Superior temporal gyrus (tissue), 1 donor: ENCODE measurements at regions not wholly inside any gene's neighbourhood (a gene's known extent, or its start where the extent isn't known, plus 50 kb on each side); places are given as distances from the start of the nearest gene placed in this dataset.

Experiments
- DNase-seq: peaks from one replicate; pipeline ENCODE4 v3.0.0-alpha.2; 2016; ENCODE audit errors: extremely low spot score

DNA sequence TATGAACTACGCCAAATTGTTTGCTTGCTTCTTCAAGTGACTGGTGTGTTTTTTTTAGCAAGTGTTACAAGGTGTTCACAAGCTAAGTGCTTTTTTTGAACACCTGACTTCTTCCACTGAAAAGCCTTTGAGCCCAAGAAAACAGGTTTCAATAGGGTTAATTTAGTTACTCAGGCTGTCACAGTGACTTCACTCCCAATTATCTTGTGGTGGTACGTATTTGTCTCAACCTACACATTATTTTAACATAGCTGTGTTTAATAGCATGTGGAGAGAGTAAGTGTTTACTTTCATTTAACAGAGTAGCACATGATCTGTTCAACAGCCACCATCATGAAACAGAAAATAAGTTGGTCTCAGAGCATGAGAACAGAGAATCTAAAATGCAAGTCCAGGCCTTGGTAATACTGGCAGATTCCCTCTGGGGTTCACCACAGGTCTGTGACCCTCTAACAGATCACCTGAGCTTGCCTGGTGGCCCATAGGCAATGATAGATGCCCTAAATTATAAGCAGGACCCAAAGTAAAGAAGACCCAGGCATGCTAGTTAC, 267.7 kb upstream of the SMARCA2 start:
- no peak for DNase-seq

- no peak for DNase-seq
Observed at GRCh38 chr9:1748407-1748806, 266.7 kb upstream of the SMARCA2 start.

DNA sequence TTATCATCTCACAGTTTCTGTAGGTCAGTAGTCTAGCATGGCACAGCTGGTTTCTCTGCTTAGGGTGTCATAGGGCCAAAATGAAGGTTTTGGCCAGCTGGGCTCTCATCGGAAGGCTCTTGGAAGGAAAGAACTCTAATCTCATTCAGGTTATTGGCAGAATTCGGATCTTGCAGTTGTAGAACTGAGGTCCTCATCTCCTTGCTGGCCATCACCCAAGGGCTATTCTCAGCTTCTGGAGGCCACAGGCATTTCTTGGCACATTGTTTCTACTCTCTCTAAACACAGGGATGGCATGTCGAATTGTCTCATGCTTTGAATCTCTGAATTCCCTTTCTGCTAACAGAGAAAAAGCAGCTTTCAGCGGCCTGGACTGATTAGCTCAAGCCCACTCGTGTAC, 258.0 kb upstream of the SMARCA2 start:
- DNase-seq, result no peak

- no peak for DNase-seq
Observed at GRCh38 chr9:1759009-1759408, 256.1 kb upstream of the SMARCA2 start.

DNA sequence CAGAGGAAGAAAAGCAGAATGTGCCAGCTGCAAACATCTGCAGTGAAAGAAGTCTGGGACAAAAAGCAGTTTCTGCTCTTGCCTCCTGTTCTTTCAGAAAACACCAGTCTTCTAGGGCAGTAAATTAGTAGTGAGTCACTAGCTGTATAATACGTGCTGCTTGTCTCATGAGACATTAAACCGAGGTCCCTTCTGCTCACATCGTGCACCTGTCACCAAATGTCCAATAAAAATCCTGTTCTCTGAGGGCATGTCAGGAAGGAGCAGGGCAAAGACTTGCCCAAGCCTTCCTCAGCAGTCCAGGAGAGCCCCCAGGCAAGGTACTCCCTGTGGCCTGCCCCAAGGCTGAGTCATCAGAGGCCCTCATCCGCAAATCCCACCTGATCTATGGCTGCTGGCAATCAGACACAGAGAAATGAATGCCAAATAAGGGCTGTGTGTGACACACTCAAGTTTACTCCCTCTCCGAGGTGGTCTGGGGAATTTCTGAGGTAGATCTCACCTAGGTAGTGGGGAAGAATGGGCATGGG, 255.3 kb upstream of the SMARCA2 start:
- no peak for DNase-seq

- DNase-seq, result no peak
Observed at GRCh38 chr9:1761807-1762206, 253.3 kb upstream of the SMARCA2 start.

DNA sequence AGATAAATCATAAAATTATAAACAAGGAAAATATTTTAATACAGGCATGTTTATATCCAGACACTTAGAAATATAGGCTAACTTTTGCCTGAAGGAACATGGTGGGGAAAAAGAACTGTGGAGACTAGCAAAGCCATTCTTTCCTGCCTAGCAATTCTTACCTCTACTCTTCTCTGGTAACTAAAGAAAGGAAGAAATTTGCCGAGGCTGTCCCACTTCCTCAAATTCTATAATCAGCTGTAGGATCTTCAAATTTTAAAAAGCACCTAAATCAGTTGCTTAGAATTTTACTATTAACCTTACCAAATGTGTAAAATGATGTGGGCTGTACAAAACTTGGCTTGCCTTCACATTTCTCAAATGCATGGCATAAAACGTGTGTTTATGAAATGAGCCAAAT, 249.1 kb upstream of the SMARCA2 start:
- no peak for DNase-seq

- no peak for DNase-seq
Observed at GRCh38 chr9:1768561-1768960, 246.6 kb upstream of the SMARCA2 start.

DNA sequence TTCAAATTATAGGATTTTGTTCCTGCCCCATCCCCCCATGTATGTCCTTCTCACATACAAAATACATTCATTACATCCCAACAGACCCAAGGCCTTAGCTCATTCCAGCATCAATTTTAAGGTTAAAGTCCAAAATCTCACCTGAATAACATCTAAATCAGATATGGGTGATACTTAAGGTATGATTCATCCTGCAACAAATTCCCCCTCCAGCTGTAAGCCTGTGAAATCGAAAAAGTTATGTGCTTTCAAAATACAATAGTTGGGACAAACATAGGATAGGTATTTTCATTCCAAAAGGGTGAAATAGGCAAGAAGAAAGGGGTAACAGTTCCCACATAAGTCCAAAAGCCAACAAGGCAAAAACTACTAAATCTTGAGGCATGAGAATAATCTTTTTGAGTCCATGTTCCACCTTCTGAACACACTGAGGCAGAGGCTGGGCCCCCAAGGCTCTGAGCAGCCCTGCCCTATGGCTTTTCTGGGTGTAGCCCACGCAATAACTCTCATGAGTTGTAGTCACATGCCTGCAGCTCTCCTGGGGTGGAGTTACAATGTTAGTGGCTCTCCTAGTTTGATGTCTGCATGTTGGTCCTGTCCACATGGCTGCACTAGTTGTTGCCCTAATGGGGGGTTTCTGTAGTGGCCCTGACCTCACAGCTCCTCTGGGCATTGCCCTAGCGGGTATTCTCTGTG, 243.9 kb upstream of the SMARCA2 start:
- no peak for DNase-seq

DNA sequence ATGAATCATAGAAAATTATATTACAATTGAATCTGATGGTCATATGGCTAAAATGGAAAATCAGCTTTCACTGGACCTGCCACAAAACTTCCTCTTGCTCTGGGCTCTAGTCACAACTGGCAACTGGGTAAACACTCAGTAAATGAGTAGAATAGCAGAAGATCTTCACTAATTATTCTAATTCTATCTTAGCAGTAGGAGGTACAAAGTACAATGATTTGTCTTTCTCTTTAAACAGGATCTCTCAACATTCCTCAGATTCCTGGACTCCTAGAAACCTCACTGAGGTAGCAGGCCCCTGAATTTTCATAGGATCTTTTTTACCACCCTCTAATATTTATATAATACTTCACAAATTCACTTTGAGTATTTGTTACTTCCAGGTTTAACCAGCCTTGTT, 239.9 kb upstream of the SMARCA2 start:
- DNase-seq, result no peak

DNA sequence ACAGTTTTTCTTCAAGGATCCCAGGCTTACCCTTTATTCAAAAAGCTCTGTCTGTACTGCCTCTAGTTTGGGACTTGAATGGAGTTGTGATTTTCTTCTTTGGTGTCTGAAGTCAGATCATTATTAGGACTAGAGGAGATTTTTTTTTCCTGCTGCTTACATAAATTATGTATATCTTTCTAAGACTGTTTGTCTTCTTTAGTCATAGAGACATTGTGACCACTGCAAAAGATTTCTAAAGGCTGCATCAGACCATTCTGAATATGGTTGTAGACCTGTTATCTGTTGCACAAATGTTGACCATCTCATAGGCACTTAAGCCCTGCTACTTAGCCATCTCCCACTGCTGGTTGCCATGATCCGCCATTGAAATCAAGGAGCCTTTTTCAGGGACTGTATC, 238.5 kb upstream of the SMARCA2 start:
- no peak for DNase-seq

DNA sequence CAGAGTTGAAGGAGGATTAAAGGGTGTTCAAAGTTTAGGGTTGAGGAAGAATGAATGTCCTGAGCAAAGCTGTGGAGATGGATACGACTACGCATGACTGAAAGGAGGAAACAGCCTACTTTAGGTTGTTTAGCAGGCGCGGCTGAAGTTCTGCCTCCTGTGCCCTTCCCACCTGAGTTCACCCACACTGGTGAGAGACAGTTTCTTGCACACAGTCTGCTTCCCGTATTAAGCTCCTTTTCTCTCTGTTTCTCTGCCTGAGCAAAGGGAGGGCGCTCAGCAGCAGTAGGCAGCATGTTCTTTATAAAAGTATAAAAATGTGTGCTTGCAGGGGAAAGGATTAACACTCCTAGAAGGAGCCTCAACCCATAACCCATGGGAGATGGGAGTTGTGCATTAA, 224.0 kb upstream of the SMARCA2 start:
- no peak for DNase-seq

- peak; percentile 29 for DNase-seq
Observed at GRCh38 chr9:1794547-1795270, 220.4 kb upstream of the SMARCA2 start.

- DNase-seq, result no peak
Observed at GRCh38 chr9:1804128-1804865, 210.8 kb upstream of the SMARCA2 start.

GRCh38 chr9:1829719-1830118, 185.4 kb upstream of the SMARCA2 start:
- peak; percentile 23 for DNase-seq

DNA sequence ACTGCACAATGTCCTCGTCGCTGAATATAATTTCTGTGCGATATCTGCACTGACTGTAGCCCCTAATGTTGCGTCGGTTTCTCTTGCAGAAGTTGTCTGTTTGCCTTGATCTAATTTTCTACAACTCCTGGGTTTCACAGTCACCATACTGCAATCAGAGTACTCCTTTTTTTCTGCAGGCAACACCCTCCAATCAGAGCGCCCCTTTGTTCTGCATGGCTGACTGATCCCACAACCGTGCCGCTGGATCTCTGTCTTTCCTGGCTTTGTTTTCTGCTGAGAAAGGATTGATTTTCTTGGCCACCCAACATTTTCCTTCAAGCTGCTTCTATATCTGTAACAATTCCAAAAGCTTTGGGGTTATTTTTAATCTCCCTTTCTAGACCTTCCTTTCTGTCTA, 182.2 kb upstream of the SMARCA2 start:
- no peak for DNase-seq

- peak; percentile 37 for DNase-seq
Observed at GRCh38 chr9:1837453-1838084, 177.6 kb upstream of the SMARCA2 start.

DNA sequence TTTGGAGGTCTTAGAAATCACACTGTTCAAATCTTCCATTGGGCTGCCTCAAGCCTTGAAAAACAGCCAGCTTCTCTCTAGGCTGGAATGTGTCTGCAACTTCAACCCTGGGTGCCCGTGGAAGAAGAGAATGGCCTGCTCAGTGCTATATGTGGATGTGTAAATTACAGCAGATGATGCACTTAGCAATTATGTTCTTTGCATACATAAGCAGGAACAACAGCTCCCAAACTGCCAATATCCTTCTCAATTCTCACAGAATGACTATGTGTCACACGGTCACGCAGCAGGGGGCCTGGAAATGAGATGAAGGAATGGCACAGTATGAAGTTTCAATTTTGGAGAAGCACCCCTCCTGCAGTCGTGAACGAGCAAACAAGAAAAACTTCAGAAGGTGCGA, 175.2 kb upstream of the SMARCA2 start:
- no peak for DNase-seq

GRCh38 chr9:1845425-1845824, 169.7 kb upstream of the SMARCA2 start:
- DNase-seq, result no peak

DNA sequence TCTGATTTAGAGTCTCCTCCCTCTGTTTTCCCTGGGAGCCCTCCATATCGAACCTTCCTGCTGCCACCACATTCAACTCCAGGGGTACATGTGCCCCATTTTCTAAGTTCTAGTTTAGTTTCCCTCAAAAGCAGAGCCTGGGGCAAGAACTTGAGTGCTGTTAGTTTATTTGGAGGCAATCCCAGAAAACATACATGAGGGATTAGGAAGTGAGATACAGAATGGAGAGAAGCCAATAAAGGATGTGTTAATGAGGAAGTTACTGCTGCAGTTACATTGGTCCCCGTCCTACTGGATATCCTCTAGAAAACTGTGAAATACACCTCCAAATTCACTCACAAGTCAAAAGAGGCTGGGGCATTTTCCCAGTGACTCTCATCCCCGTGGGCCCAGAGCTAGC, 159.4 kb upstream of the SMARCA2 start:
- DNase-seq, result no peak

DNA sequence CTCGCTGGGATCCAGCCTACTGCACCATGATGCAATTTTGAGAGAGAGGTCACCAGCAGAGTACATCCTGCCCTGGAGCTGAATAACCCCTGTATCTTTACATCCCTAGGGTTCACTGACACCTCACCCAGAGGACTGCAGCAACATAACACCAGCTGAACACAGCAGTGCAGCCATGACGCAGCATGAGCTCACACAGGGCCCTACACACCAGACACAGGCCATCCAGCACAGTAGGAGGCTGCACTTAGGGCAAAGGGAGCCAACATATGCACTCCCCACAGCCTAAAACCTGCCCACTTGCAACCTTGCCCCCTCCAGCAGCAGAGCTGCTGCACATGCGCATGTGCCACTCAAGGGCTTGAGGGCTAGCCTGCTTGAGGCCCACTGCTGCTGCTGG, 157.3 kb upstream of the SMARCA2 start:
- no peak for DNase-seq

- DNase-seq, result no peak
Observed at GRCh38 chr9:1869843-1870242, 145.3 kb upstream of the SMARCA2 start.
